Liver (tissue), 8 donors: ENCODE measurements at regions not wholly inside any gene's neighbourhood (a gene's known extent, or its start where the extent isn't known, plus 50 kb on each side); places are given as distances from the start of the nearest gene placed in this dataset.

Experiments used
- DNase-seq: peaks from one replicate; pipeline ENCODE4 v3.0.0-alpha.2; 2017; ENCODE audit warnings: low spot score
- H3K27ac ChIP-seq, 2 donors: one replicate each; pipeline ENCODE4 v1.7.0; 2013; ENCODE audit warnings: inconsistent platforms in 2 of 2, low read length in 2 of 2, control low read depth in 1 of 2, low read depth in 1 of 2, mild to moderate bottlenecking in 1 of 2
- H3K27me3 ChIP-seq, 4 donors: one replicate each; pipeline versions ENCODE4 v1.6.1 to v1.7.0; 2013; ENCODE audit warnings: low read length in 3 of 4, inconsistent platforms in 1 of 4, mild to moderate bottlenecking in 1 of 4, moderate library complexity in 1 of 4; ENCODE audit not compliant: control insufficient read depth in 4 of 4, insufficient read depth in 4 of 4
- H3K36me3 ChIP-seq, 4 donors: one replicate each; pipeline versions ENCODE4 v1.6.1 to v1.7.0; 2013; ENCODE audit warnings: low read length in 3 of 4, mild to moderate bottlenecking in 3 of 4, low read depth in 1 of 4, moderate library complexity in 1 of 4; ENCODE audit not compliant: control insufficient read depth in 4 of 4, insufficient read depth in 3 of 4
- H3K4me1 ChIP-seq, 4 donors: one replicate each; pipeline versions ENCODE4 v1.6.1 to v1.7.0; 2013; ENCODE audit warnings: low read length in 3 of 4, mild to moderate bottlenecking in 3 of 4, moderate library complexity in 1 of 4; ENCODE audit not compliant: control insufficient read depth in 4 of 4, insufficient read depth in 4 of 4
- H3K4me3 ChIP-seq, 3 donors: one replicate each; pipeline versions ENCODE4 v1.6.1 to v1.7.0; 2013; ENCODE audit warnings: low read length in 3 of 3, control low read depth in 1 of 3, low read depth in 1 of 3, mild to moderate bottlenecking in 1 of 3
- H3K9ac ChIP-seq, 2 donors: one replicate each; pipeline ENCODE4 v1.7.0; 2013; ENCODE audit warnings: low read length in 2 of 2, mild to moderate bottlenecking in 2 of 2, moderate library complexity in 2 of 2, control low read depth in 1 of 2, low read depth in 1 of 2
- H3K9me3 ChIP-seq, 4 donors: one replicate each; pipeline versions ENCODE4 v1.6.1 to v1.7.0; 2013; ENCODE audit warnings: low read length in 3 of 4; ENCODE audit not compliant: control insufficient read depth in 4 of 4
- ATF3 ChIP-seq: IDR thresholded peaks from 2 replicates; pipeline ENCODE4 v1.6.1; 2016; ENCODE audit warnings: antibody characterized with exemption
- CTCF ChIP-seq: fragments of 150-350 bp; IDR thresholded peaks from 2 replicates; pipeline ENCODE4 v1.5.1; 2017; ENCODE audit warnings: improper control_type of control experiment, low read depth, low read length; ENCODE audit not compliant: missing input control
- EGR1 ChIP-seq, 2 donors: IDR thresholded peaks; 2 replicates each; pipeline ENCODE4 v1.6.1; 2016 to 2018; ENCODE audit warnings: antibody characterized with exemption in 2 of 2, low read depth in 2 of 2
- FOXA1 ChIP-seq: IDR thresholded peaks from 2 replicates; pipeline ENCODE4 v1.6.1; 2016; ENCODE audit warnings: antibody characterized with exemption
- FOXA2 ChIP-seq: IDR thresholded peaks from 2 replicates; pipeline ENCODE4 v1.6.1; 2016; ENCODE audit warnings: antibody characterized with exemption
- HNF4A ChIP-seq, 2 donors: conservative IDR thresholded peaks; 2 replicates each; pipeline ENCODE4 v1.6.1; 2016; ENCODE audit warnings: antibody characterized with exemption in 2 of 2, mild to moderate bottlenecking in 2 of 2
- HNF4G ChIP-seq: IDR thresholded peaks from 2 replicates; pipeline ENCODE4 v1.6.1; 2016; ENCODE audit warnings: antibody characterized with exemption
- JUND ChIP-seq, 2 donors: IDR thresholded peaks; 2 replicates each; pipeline ENCODE4 v1.6.1; 2016; ENCODE audit warnings: antibody characterized with exemption in 2 of 2
- MAX ChIP-seq: IDR thresholded peaks from 2 replicates; pipeline ENCODE4 v1.6.1; 2016; ENCODE audit warnings: antibody characterized with exemption
- RAD21 ChIP-seq, 2 donors: IDR thresholded peaks; 2 replicates each; pipeline ENCODE4 v1.6.1; 2016; ENCODE audit warnings: antibody characterized with exemption in 2 of 2, mild to moderate bottlenecking in 2 of 2
- REST ChIP-seq: IDR thresholded peaks from 2 replicates; pipeline ENCODE4 v1.6.1; 2016; ENCODE audit warnings: antibody characterized with exemption, mild to moderate bottlenecking
- RXRA ChIP-seq, 2 donors: IDR thresholded peaks; 2 replicates each; pipeline ENCODE4 v1.6.1; 2017 to 2018; ENCODE audit warnings: antibody characterized with exemption in 2 of 2, mild to moderate bottlenecking in 1 of 2
- SP1 ChIP-seq: IDR thresholded peaks from 2 replicates; pipeline ENCODE4 v1.6.1; 2018; ENCODE audit warnings: antibody characterized with exemption, mild to moderate bottlenecking
- YY1 ChIP-seq: IDR thresholded peaks from 2 replicates; pipeline ENCODE4 v1.6.1; 2016; ENCODE audit warnings: antibody characterized with exemption, mild to moderate bottlenecking
- ZBTB33 ChIP-seq: IDR thresholded peaks from 2 replicates; pipeline ENCODE4 v1.6.1; 2016; ENCODE audit warnings: antibody characterized with exemption
- WGBS: extraction: QIAGEN DNeasy Blood & Tissue Kit; methylation state at CpG from one replicate; pipeline ENCODE4 v1.1.7; 2013; 5-methylcytosine and 5-hydroxymethylcytosine counted together
- donor health status: healthy.
- donor health status: healthy.
- donor health status: healthy.
- donor health status: healthy.
- donor health status: healthy.

- no peaks in the 10 kb centered on the region for H3K9me3 ChIP-seq
- WGBS = 59% methylated on average over 1 of the region's 1 CpG
- no peak overlapping the region for H3K27ac ChIP-seq
- TF ChIP-seq FOXA2 (no peak), RXRA (IDR thresholded peaks at IDR 0.05) (no peak), HNF4G (no peak), MAX (no peak)
- peaks cover 0 to 2% (median 0%) of the 10 kb centered on the region in 4 donors for H3K27me3 ChIP-seq
- H3K36me3 ChIP-seq = no peaks in the 10 kb centered on the region
- no peak overlapping the region for H3K9ac ChIP-seq
- no peak overlapping the region for H3K4me3 ChIP-seq
- DNase-seq = no peak
- H3K4me1 ChIP-seq = no peaks in the 10 kb centered on the region
Observed at GRCh38 chr10:120110196-120110595, 217.7 kb downstream of the SEC23IP start.

GRCh38 chr10:120111628-120112027 is 219.1 kb downstream of the SEC23IP start:
- peaks cover 0 to 7% (median 0%) of the 10 kb centered on the region in 4 donors for H3K27me3 ChIP-seq
- H3K9me3 ChIP-seq = no peaks in the 10 kb centered on the region
- no peak overlapping the region for H3K4me3 ChIP-seq
- 48% methylated on average over 3 of the region's 3 CpGs for WGBS
- H3K9ac ChIP-seq = no peak overlapping the region
- TF ChIP-seq ATF3 = no peak
- no peak for TF ChIP-seq JUND (IDR thresholded peaks at IDR 0.05)
- TF ChIP-seq RAD21 (IDR thresholded peaks at IDR 0.05) = no peak
- TF ChIP-seq FOXA1 = no peak
- no peak for TF ChIP-seq HNF4G
- TF ChIP-seq CTCF = no peak
- TF ChIP-seq HNF4A (conservative IDR thresholded peaks at IDR 0.05) = no peak
- no peak for TF ChIP-seq MAX
- no peak for TF ChIP-seq RXRA (IDR thresholded peaks at IDR 0.05)
- no peak for TF ChIP-seq FOXA2
- no peak for TF ChIP-seq REST
- no peak for DNase-seq
- H3K4me1 ChIP-seq = no peaks in the 10 kb centered on the region
- no peaks in the 10 kb centered on the region for H3K36me3 ChIP-seq
- no peak overlapping the region for H3K27ac ChIP-seq

- Histone ChIP-seq H3K4me3 (no peak overlapping the region), H3K27ac (no peak overlapping the region), H3K9ac (no peak overlapping the region), H3K4me1 (no peaks in the 10 kb centered on the region), H3K36me3 (no peaks in the 10 kb centered on the region), H3K9me3 (no peaks in the 10 kb centered on the region), H3K27me3 (peaks cover 0 to 7% (median 0%) of the 10 kb centered on the region in 4 donors)
- TF ChIP-seq ATF3 (no peak), HNF4G (no peak), CTCF (no peak), SP1 (no peak), YY1 (no peak), MAX (no peak), ZBTB33 (no peak), RXRA (IDR thresholded peaks at IDR 0.05) (no peak), FOXA2 (no peak), EGR1 (IDR thresholded peaks at IDR 0.05; ENCODE audit: low read depth in 2 of 2) (no peak)
- no peak for DNase-seq
Observed at GRCh38 chr10:120112809-120113208, 220.3 kb downstream of the SEC23IP start.
